ENCODE measurements at regions not wholly inside any gene's neighbourhood (a gene's known extent, or its start where the extent isn't known, plus 50 kb on each side); places are given as distances from the start of the nearest gene placed in this dataset.

- TF ChIP-seq, protein P1, sequence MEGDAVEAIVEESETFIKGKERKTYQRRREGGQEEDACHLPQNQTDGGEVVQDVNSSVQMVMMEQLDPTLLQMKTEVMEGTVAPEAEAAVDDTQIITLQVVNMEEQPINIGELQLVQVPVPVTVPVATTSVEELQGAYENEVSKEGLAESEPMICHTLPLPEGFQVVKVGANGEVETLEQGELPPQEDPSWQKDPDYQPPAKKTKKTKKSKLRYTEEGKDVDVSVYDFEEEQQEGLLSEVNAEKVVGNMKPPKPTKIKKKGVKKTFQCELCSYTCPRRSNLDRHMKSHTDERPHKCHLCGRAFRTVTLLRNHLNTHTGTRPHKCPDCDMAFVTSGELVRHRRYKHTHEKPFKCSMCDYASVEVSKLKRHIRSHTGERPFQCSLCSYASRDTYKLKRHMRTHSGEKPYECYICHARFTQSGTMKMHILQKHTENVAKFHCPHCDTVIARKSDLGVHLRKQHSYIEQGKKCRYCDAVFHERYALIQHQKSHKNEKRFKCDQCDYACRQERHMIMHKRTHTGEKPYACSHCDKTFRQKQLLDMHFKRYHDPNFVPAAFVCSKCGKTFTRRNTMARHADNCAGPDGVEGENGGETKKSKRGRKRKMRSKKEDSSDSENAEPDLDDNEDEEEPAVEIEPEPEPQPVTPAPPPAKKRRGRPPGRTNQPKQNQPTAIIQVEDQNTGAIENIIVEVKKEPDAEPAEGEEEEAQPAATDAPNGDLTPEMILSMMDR (IDR thresholded peaks at IDR 0.05), result no peak
Measured at GRCh38 chr9:78559449-78559885, 262.5 kb downstream of the PSAT1 start.

GRCh38 chr9:78562021-78562420 lies 265.1 kb downstream of the PSAT1 start:
- TF ChIP-seq, protein P1 (IDR thresholded peaks at IDR 0.05), result no peak

GRCh38 chr9:78563269-78563668 lies 266.3 kb downstream of the PSAT1 start:
- TF ChIP-seq, protein P1 (IDR thresholded peaks at IDR 0.05), result no peak

- TF ChIP-seq, protein P1 (IDR thresholded peaks at IDR 0.05), result no peak
Measured at GRCh38 chr9:78565481-78565880, 268.6 kb downstream of the PSAT1 start.

DNA sequence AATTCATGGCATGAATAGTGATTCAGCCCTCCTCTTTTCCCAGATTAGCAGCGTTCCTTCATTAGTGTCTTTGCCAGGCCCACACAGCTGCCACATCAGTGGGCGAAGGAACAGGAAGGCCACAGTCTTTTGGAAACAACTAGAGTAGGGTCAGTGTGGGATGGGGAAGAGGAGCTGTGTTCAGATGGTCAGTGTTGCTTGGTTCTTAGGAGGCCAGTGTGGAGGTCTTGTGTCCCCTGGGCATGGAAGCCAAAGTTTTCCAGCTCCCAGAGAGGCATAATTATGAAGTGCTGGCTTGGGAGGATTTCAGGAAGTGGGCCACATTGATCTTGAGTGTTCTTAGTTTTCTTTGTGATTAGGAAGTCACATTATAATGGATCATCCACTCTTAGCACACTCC lies 269.6 kb downstream of the PSAT1 start:
- TF ChIP-seq, protein P1 (IDR thresholded peaks at IDR 0.05), result no peak

GRCh38 chr9:78566948-78567675 lies 270.2 kb downstream of the PSAT1 start:
- TF ChIP-seq, protein P1 (IDR thresholded peaks at IDR 0.05), result no peak

GRCh38 chr9:78567693-78568092 lies 270.8 kb downstream of the PSAT1 start:
- TF ChIP-seq, protein P1 (IDR thresholded peaks at IDR 0.05), result no peak

DNA sequence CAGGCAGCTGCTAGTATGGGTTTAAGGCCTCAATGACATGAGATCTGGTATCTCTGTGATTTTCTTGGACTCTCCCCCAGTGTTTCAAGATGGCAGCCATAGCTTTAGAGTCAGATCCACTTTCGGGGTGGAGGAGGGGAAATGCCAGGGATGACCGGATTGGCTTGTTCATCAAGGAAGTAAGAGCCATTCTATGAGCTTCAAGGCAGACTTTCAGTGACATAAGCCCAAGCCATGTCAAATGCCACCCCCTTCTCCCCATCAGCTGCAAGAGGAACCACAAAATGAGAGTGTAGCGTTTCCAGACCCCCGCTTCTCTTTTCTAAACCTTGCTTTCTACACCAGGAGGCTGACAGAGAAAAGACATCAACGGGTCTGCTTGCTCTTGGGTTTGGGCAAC lies 271.8 kb downstream of the PSAT1 start:
- TF ChIP-seq, protein P1 (IDR thresholded peaks at IDR 0.05), result no peak

Data from LNCAP (cell line).